ENCODE measurements at regions not wholly inside any gene's neighbourhood (a gene's known extent, or its start where the extent isn't known, plus 50 kb on each side); places are given as distances from the start of the nearest gene placed in this dataset.

DNA sequence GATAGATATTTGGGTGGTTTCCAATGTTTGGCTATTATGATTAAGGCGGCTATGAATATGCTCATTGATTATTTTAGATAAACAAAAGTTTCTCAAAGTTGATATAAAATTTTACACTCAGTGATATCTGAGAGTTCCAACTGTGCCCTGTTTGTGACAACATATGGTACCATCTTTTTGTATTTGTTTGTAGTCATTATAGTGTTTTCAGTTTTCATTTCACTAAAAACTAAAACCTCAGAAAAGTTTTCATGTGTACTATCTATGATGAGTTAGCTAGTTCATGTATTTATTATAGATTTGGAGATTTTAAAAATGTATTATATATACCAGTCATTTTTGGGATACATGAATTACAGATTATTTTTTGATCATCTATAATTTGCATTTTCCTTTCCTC lies 1111.4 kb downstream of the CDH18 start:
- TF ChIP-seq, protein P1, sequence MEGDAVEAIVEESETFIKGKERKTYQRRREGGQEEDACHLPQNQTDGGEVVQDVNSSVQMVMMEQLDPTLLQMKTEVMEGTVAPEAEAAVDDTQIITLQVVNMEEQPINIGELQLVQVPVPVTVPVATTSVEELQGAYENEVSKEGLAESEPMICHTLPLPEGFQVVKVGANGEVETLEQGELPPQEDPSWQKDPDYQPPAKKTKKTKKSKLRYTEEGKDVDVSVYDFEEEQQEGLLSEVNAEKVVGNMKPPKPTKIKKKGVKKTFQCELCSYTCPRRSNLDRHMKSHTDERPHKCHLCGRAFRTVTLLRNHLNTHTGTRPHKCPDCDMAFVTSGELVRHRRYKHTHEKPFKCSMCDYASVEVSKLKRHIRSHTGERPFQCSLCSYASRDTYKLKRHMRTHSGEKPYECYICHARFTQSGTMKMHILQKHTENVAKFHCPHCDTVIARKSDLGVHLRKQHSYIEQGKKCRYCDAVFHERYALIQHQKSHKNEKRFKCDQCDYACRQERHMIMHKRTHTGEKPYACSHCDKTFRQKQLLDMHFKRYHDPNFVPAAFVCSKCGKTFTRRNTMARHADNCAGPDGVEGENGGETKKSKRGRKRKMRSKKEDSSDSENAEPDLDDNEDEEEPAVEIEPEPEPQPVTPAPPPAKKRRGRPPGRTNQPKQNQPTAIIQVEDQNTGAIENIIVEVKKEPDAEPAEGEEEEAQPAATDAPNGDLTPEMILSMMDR (IDR thresholded peaks at IDR 0.05; ENCODE audit: insufficient read depth, low read length) = no peak
- TF ChIP-seq, protein P2, sequence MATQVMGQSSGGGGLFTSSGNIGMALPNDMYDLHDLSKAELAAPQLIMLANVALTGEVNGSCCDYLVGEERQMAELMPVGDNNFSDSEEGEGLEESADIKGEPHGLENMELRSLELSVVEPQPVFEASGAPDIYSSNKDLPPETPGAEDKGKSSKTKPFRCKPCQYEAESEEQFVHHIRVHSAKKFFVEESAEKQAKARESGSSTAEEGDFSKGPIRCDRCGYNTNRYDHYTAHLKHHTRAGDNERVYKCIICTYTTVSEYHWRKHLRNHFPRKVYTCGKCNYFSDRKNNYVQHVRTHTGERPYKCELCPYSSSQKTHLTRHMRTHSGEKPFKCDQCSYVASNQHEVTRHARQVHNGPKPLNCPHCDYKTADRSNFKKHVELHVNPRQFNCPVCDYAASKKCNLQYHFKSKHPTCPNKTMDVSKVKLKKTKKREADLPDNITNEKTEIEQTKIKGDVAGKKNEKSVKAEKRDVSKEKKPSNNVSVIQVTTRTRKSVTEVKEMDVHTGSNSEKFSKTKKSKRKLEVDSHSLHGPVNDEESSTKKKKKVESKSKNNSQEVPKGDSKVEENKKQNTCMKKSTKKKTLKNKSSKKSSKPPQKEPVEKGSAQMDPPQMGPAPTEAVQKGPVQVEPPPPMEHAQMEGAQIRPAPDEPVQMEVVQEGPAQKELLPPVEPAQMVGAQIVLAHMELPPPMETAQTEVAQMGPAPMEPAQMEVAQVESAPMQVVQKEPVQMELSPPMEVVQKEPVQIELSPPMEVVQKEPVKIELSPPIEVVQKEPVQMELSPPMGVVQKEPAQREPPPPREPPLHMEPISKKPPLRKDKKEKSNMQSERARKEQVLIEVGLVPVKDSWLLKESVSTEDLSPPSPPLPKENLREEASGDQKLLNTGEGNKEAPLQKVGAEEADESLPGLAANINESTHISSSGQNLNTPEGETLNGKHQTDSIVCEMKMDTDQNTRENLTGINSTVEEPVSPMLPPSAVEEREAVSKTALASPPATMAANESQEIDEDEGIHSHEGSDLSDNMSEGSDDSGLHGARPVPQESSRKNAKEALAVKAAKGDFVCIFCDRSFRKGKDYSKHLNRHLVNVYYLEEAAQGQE (IDR thresholded peaks at IDR 0.05; ENCODE audit: insufficient replicate concordance, low read depth) = no peak
- no peak for TF ChIP-seq GABPA (IDR thresholded peaks at IDR 0.05; ENCODE audit: low read depth)

All from HL-60 (cell line).